Suppressor macrophage (primary cell): ENCODE measurements at regions not wholly inside any gene's neighbourhood (a gene's known extent, or its start where the extent isn't known, plus 50 kb on each side); places are given as distances from the start of the nearest gene placed in this dataset.
"Not testable (repeated sequence)": the region's sequence is repeated elsewhere in the genome, so short reads cannot be mapped to it uniquely, and the experiment has no call there.

Experiments used
- DNase-seq, 4 experiments: peaks; one replicate each; pipeline ENCODE4 v3.0.0-alpha.2; 2020 to 2022

GRCh38 chr4:71081192-71081591, 87.7 kb downstream of the DCK start:
- DNase-seq, result no peak

- DNase-seq, result no peak
Observed at GRCh38 chr4:71093745-71094144, 100.3 kb downstream of the DCK start.

- no peak for DNase-seq
Observed at GRCh38 chr4:71094201-71094600, 100.8 kb downstream of the DCK start.

- no peak for DNase-seq
Observed at GRCh38 chr4:71095141-71095540, 101.7 kb downstream of the DCK start.

- DNase-seq, result no peak
Observed at GRCh38 chr4:71095545-71095944, 102.1 kb downstream of the DCK start.

- no peak for DNase-seq
Observed at GRCh38 chr4:71107726-71108125, 114.3 kb downstream of the DCK start.

GRCh38 chr4:71110499-71110898, 117.0 kb downstream of the DCK start:
- no peak for DNase-seq

- DNase-seq, result not testable (repeated sequence)
Observed at GRCh38 chr4:71111133-71111532, 117.7 kb downstream of the DCK start.

GRCh38 chr4:71113294-71113693, 119.8 kb downstream of the DCK start:
- peak in 1 of 4 experiments; percentile 3 for DNase-seq

GRCh38 chr4:71120831-71121524, 127.5 kb downstream of the DCK start:
- no peak for DNase-seq

- no peak for DNase-seq
Observed at GRCh38 chr4:71123951-71124350, 130.5 kb downstream of the DCK start.

- DNase-seq, result no peak
Observed at GRCh38 chr4:71125137-71125536, 131.7 kb downstream of the DCK start.

- no peak for DNase-seq
Observed at GRCh38 chr4:71126719-71127118, 133.3 kb downstream of the DCK start.

GRCh38 chr4:71130827-71131603, 137.6 kb downstream of the DCK start:
- no peak for DNase-seq

- DNase-seq, result no peak
Observed at GRCh38 chr4:71132486-71132885, 139.0 kb downstream of the DCK start.

GRCh38 chr4:71133491-71133890, 140.0 kb downstream of the DCK start:
- no peak for DNase-seq

GRCh38 chr4:71136071-71136470, 142.6 kb downstream of the DCK start:
- DNase-seq, result no peak

- no peak for DNase-seq
Observed at GRCh38 chr4:71138007-71138615, 144.7 kb downstream of the DCK start.

GRCh38 chr4:71140563-71140962, 147.1 kb downstream of the DCK start:
- DNase-seq, result no peak

- peak in 2 of 4 experiments; percentile 24 to 43 for DNase-seq
Observed at GRCh38 chr4:71141125-71141524, 147.7 kb downstream of the DCK start.

GRCh38 chr4:71147261-71147660, 153.8 kb downstream of the DCK start:
- no peak for DNase-seq

- DNase-seq, result no peak
Observed at GRCh38 chr4:71148545-71148944, 155.1 kb downstream of the DCK start.

- no peak for DNase-seq
Observed at GRCh38 chr4:71151054-71151453, 157.6 kb downstream of the DCK start.

- no peak for DNase-seq
Observed at GRCh38 chr4:71156616-71157015, 163.2 kb downstream of the DCK start.
